ENCODE measurements at regions not wholly inside any gene's neighbourhood (a gene's known extent, or its start where the extent isn't known, plus 50 kb on each side); places are given as distances from the start of the nearest gene placed in this dataset.

DNA sequence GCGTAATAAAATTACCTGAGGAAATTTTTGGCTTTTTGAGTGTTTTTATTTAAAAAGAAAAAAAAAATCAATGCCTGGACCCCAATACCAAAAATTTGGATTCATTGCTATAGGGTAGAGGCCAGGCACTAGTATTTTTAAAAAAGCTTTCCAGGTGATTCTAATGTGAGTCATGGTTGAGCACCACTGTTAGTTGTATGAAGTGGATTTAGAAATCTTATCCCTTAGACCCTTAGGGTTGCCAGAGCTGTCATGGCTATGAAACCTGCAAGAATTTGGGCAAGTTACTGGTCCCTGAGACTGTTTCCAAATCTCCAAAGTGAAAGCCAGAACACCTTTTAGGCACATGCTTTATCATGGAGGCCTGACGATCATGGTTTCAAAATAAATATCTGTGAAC, 262.5 kb downstream of the AHR start:
- Histone ChIP-seq H2AFZ (no peak overlapping the region), H3K4me1 (ENCODE audit: insufficient read depth) (peaks cover 25% of the 10 kb centered on the region), H4K20me1 (ENCODE audit: insufficient read depth, poor library complexity, severe bottlenecking) (no peaks in the 10 kb centered on the region), H3K36me3 (replicated peaks; ENCODE audit: insufficient read depth, low read depth) (no peaks in the 10 kb centered on the region), H3K4me2 (no peak overlapping the region), H3K9me2 (replicated peaks; ENCODE audit: insufficient read depth) (no peaks in the 10 kb centered on the region), H3K27me3 (no peaks in the 10 kb centered on the region), H3K27ac (peak overlapping the region; percentile 85), H3K79me2 (peaks cover 9% of the 10 kb centered on the region), H3K4me3 (no peak overlapping the region), H3K9me3 (ENCODE audit: low read depth) (no peaks in the 10 kb centered on the region)
- no peak for DNase-seq (ENCODE audit: low spot score)
- 97% methylated on average over 2 of the region's 2 CpGs for WGBS (ENCODE audit: low lambda C conversion rate, missing lambda C conversion rate)
- TF ChIP-seq EZH2phosphoT487 (IDR thresholded peaks at IDR 0.05; ENCODE audit: low read depth, severe bottlenecking, unreplicated experiment) (no peak), EZH2 (IDR thresholded peaks at IDR 0.05; ENCODE audit: borderline replicate concordance) (no peak)
- TF ChIP-seq, protein P1, sequence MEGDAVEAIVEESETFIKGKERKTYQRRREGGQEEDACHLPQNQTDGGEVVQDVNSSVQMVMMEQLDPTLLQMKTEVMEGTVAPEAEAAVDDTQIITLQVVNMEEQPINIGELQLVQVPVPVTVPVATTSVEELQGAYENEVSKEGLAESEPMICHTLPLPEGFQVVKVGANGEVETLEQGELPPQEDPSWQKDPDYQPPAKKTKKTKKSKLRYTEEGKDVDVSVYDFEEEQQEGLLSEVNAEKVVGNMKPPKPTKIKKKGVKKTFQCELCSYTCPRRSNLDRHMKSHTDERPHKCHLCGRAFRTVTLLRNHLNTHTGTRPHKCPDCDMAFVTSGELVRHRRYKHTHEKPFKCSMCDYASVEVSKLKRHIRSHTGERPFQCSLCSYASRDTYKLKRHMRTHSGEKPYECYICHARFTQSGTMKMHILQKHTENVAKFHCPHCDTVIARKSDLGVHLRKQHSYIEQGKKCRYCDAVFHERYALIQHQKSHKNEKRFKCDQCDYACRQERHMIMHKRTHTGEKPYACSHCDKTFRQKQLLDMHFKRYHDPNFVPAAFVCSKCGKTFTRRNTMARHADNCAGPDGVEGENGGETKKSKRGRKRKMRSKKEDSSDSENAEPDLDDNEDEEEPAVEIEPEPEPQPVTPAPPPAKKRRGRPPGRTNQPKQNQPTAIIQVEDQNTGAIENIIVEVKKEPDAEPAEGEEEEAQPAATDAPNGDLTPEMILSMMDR (IDR thresholded peaks at IDR 0.05; ENCODE audit: poor library complexity) = no peak

DNA sequence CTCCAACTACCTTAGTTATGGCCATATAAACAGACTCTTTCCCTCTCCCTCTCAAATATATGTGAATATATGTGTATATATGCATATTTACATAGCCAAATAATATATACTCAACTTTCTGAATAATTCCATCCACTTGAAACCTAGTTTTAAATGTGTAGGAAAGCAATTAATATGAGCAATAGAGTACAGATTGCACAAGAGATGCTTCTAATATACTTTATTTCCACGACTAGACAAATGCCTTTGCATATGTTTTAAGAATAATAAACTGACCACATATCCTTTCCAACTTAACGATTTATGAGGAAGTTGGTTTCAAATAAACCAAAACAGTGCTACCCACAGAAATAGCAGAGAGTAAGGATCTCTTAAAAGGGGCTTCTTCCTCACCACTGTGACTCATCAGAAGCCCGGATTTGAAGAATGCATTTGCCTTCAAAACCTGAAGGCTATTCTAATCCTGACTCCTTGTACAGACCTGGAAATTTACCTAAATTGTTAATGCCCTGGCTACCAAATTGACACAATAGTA, 266.3 kb downstream of the AHR start:
- Histone ChIP-seq H3K27ac (no peak overlapping the region), H3K9me3 (ENCODE audit: low read depth) (no peaks in the 10 kb centered on the region), H3K9me2 (replicated peaks; ENCODE audit: insufficient read depth) (no peaks in the 10 kb centered on the region), H3K4me2 (no peak overlapping the region), H3K4me1 (ENCODE audit: insufficient read depth) (peaks cover 7% of the 10 kb centered on the region), H3K36me3 (replicated peaks; ENCODE audit: insufficient read depth, low read depth) (no peaks in the 10 kb centered on the region), H2AFZ (no peak overlapping the region), H4K20me1 (ENCODE audit: insufficient read depth, poor library complexity, severe bottlenecking) (no peaks in the 10 kb centered on the region), H3K79me2 (no peaks in the 10 kb centered on the region), H3K4me3 (no peak overlapping the region), H3K27me3 (no peaks in the 10 kb centered on the region)
- DNase-seq (ENCODE audit: low spot score) = no peak
- WGBS (ENCODE audit: low lambda C conversion rate, missing lambda C conversion rate) = 39% methylated on average over 3 of the region's 3 CpGs
- no peak for TF ChIP-seq EZH2 (IDR thresholded peaks at IDR 0.05; ENCODE audit: borderline replicate concordance)
- TF ChIP-seq, protein P1 (IDR thresholded peaks at IDR 0.05; ENCODE audit: poor library complexity) = no peak

DNA sequence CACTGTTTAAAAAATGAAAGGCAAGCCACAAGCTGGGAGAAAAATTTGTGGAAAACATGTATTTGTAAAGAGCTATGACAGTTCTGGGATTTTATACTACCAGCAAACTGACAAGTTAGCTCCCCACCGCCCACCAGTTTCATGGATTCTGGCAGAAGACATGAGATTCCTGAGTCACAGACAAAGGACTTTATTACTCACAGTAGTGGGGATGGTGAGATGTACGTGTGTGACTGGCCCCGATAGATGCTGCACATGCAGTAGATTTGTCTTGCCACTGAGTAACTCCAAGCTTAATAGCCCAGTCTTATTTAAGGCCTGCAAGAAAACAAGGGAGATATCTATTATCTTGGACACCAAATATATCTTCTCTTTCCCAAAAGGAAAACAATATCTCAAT, 281.7 kb downstream of the AHR start:
- Histone ChIP-seq H3K4me3 (no peak overlapping the region), H3K79me2 (no peaks in the 10 kb centered on the region), H2AFZ (no peak overlapping the region), H3K9me2 (replicated peaks; ENCODE audit: insufficient read depth) (no peaks in the 10 kb centered on the region), H3K27ac (no peak overlapping the region), H3K4me2 (no peak overlapping the region), H3K4me1 (ENCODE audit: insufficient read depth) (no peaks in the 10 kb centered on the region), H3K36me3 (replicated peaks; ENCODE audit: insufficient read depth, low read depth) (no peaks in the 10 kb centered on the region), H3K27me3 (no peaks in the 10 kb centered on the region), H3K9me3 (ENCODE audit: low read depth) (no peaks in the 10 kb centered on the region), H4K20me1 (ENCODE audit: insufficient read depth, poor library complexity, severe bottlenecking) (no peaks in the 10 kb centered on the region)
- no peak for DNase-seq (ENCODE audit: low spot score)
- TF ChIP-seq, protein P1 (IDR thresholded peaks at IDR 0.05; ENCODE audit: poor library complexity) = no peak
- TF ChIP-seq EZH2 (IDR thresholded peaks at IDR 0.05; ENCODE audit: borderline replicate concordance) = no peak
- no peak for TF ChIP-seq EZH2phosphoT487 (IDR thresholded peaks at IDR 0.05; ENCODE audit: low read depth, severe bottlenecking, unreplicated experiment)
- WGBS (ENCODE audit: low lambda C conversion rate, missing lambda C conversion rate) = 85% methylated on average over 3 of the region's 3 CpGs

DNA sequence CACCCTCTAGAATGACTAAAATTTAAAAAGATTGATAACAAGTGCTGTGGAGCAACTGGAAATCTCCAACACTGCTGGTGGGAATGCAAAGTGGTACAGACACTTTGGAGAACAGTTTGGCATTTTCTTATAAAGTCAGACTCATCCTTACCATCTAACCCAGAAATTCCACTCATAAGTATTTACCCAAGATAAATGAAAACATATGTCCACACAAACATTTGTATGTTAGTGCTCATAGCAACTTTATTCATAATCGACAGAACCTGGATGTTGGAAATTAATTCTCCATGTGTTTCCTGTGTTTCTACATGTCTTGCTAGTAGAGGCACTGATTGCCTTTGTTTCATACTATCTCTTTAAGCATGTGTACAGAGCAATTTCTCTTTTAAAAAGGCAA, 282.4 kb downstream of the AHR start:
- Histone ChIP-seq H3K9me3 (ENCODE audit: low read depth) (no peaks in the 10 kb centered on the region), H3K27ac (no peak overlapping the region), H3K9me2 (replicated peaks; ENCODE audit: insufficient read depth) (no peaks in the 10 kb centered on the region), H4K20me1 (ENCODE audit: insufficient read depth, poor library complexity, severe bottlenecking) (no peaks in the 10 kb centered on the region), H3K4me3 (no peak overlapping the region), H3K36me3 (replicated peaks; ENCODE audit: insufficient read depth, low read depth) (no peaks in the 10 kb centered on the region), H3K79me2 (no peaks in the 10 kb centered on the region), H3K4me1 (ENCODE audit: insufficient read depth) (no peaks in the 10 kb centered on the region), H3K4me2 (no peak overlapping the region), H3K27me3 (no peaks in the 10 kb centered on the region), H2AFZ (no peak overlapping the region)
- WGBS (ENCODE audit: low lambda C conversion rate, missing lambda C conversion rate) = 78% methylated on average over 1 of the region's 1 CpG
- DNase-seq (ENCODE audit: low spot score) = no peak
- no peak for TF ChIP-seq EZH2 (IDR thresholded peaks at IDR 0.05; ENCODE audit: borderline replicate concordance)
- TF ChIP-seq EZH2phosphoT487 (IDR thresholded peaks at IDR 0.05; ENCODE audit: low read depth, severe bottlenecking, unreplicated experiment) = no peak
- TF ChIP-seq, protein P1 (IDR thresholded peaks at IDR 0.05; ENCODE audit: poor library complexity) = no peak
